Esophagus squamous epithelium (tissue), 5 donors: ENCODE measurements at regions not wholly inside any gene's neighbourhood (a gene's known extent, or its start where the extent isn't known, plus 50 kb on each side); places are given as distances from the start of the nearest gene placed in this dataset.
"Not testable (repeated sequence)": the region's sequence is repeated elsewhere in the genome, so short reads cannot be mapped to it uniquely, and the experiment has no call there.

Source experiments
- DNase-seq: peaks from one replicate; lab custom pipeline; 2025; lab: John Stamatoyannopoulos, UW
- H3K27ac ChIP-seq, 4 donors: fragments of 200-600 bp; sonication (generic); one replicate each; pipeline ENCODE4 v1.5.1; 2016 to 2019; ENCODE audit warnings: mild to moderate bottlenecking in 1 of 4
- H3K27me3 ChIP-seq, 4 donors: fragments of 200-600 bp; sonication (generic); 1 replicate in 3 of 4; 2 replicates in 1 of 4; pipeline versions ENCODE4 v1.5.1 to v1.6.0; 2017 to 2021; ENCODE audit warnings: antibody characterized with exemption in 1 of 4
- H3K36me3 ChIP-seq, 3 donors: fragments of 200-600 bp; sonication (generic); one replicate each; pipeline ENCODE4 v1.5.1; 2016 to 2019
- H3K4me1 ChIP-seq, 3 donors: fragments of 200-600 bp; sonication (generic); one replicate each; pipeline ENCODE4 v1.5.1; 2017 to 2019
- H3K4me3 ChIP-seq, 4 donors: fragments of 200-600 bp; sonication (generic); 1 replicate in 3 of 4; 2 replicates in 1 of 4; pipeline ENCODE4 v1.5.1; 2016 to 2019; ENCODE audit warnings: mild to moderate bottlenecking in 2 of 4, moderate library complexity in 1 of 4
- H3K9me3 ChIP-seq, 3 donors: fragments of 200-600 bp; sonication (generic); one replicate each; pipeline ENCODE4 v1.5.1; 2016 to 2019
- POLR2A ChIP-seq, 4 donors: fragments of 450-650 bp; IDR thresholded peaks; one replicate each; pipeline ENCODE4 v1.6.1; 2017; ENCODE audit warnings: antibody characterized with exemption in 4 of 4, mild to moderate bottlenecking in 4 of 4, moderate library complexity in 3 of 4
- WGBS, 2 donors: methylation state at CpG; one replicate each; pipeline ENCODE4 v1.1.5; 2018; 5-methylcytosine and 5-hydroxymethylcytosine counted together
- intact Hi-C: fragments of 100-400 bp; cut with DNase I; formaldehyde crosslinking; loops from one replicate; pipeline ENCODE4 v1.15.0; 2022
- TF ChIP-seq, protein P1 (sequence below), 6 experiments: fragments of 450-650 bp in 4 of 6; fragments of 200-600 bp in 2 of 6; sonication (generic) in 2 of 6; IDR thresholded peaks; one replicate each; pipeline ENCODE4 v1.5.1; 2016 to 2019; ENCODE audit warnings: antibody characterized with exemption in 6 of 6, mild to moderate bottlenecking in 4 of 6, moderate library complexity in 4 of 6
- donor health status: DM: yes; HTN: yes; CAD: no.

DNA sequence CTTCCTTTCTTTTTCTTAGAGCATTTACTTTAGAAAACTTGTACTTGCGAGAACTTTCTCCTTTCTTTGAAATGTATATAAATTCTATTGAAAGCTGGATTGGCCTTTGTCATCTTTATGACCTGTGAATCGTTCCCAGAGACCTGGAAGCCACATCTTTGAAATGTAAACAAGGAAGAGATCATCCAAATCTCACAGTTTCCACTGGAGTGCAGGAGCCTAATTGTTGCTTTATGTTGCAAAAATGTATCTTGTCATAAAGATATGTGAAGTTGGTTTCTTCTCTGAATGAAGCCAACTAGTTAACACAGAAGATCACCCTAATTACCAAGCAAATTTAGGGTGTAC, 1101.8 kb downstream of the TAF11L14 start:
- 47 to 55% methylated on average over 2 of the region's 2 CpGs for WGBS, 2 donors
- Histone ChIP-seq H3K9me3 (no peaks in the 10 kb centered on the region), H3K4me3 (no peak overlapping the region), H3K27ac (no peak overlapping the region), H3K4me1 (no peaks in the 10 kb centered on the region), H3K27me3 (no peaks in the 10 kb centered on the region), H3K36me3 (no peaks in the 10 kb centered on the region)
- TF ChIP-seq, protein P1, sequence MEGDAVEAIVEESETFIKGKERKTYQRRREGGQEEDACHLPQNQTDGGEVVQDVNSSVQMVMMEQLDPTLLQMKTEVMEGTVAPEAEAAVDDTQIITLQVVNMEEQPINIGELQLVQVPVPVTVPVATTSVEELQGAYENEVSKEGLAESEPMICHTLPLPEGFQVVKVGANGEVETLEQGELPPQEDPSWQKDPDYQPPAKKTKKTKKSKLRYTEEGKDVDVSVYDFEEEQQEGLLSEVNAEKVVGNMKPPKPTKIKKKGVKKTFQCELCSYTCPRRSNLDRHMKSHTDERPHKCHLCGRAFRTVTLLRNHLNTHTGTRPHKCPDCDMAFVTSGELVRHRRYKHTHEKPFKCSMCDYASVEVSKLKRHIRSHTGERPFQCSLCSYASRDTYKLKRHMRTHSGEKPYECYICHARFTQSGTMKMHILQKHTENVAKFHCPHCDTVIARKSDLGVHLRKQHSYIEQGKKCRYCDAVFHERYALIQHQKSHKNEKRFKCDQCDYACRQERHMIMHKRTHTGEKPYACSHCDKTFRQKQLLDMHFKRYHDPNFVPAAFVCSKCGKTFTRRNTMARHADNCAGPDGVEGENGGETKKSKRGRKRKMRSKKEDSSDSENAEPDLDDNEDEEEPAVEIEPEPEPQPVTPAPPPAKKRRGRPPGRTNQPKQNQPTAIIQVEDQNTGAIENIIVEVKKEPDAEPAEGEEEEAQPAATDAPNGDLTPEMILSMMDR (IDR thresholded peaks at IDR 0.05), result no peak
- intact Hi-C loops, result no loop called here
- DNase-seq, result no peak

DNA sequence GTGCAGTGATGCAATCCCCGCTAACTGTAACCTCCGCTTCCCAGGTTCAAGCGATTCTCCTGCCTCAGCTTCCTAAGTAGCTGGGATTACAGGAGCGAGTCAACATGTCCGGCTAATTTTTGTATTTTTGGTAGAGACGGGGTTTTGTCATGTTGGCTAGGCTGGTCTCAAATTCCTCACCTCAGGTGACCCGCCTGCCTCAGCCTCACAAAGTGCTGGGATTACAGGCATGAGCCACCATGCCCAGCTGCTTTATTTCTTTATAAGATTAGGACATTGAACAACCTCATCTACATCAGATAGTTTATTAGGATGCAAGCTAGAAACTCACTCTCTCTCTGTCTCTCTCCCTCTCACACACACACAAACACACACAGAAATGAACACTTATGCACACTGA, 1102.5 kb downstream of the TAF11L14 start:
- DNase-seq, H3K9me3 ChIP-seq, H3K27me3 ChIP-seq, H3K4me1 ChIP-seq, H3K27ac ChIP-seq, intact Hi-C loops, H3K36me3 ChIP-seq, H3K4me3 ChIP-seq: not testable (repeated sequence)
- 79 to 84% methylated on average over 7 of the region's 7 CpGs for WGBS, 2 donors

DNA sequence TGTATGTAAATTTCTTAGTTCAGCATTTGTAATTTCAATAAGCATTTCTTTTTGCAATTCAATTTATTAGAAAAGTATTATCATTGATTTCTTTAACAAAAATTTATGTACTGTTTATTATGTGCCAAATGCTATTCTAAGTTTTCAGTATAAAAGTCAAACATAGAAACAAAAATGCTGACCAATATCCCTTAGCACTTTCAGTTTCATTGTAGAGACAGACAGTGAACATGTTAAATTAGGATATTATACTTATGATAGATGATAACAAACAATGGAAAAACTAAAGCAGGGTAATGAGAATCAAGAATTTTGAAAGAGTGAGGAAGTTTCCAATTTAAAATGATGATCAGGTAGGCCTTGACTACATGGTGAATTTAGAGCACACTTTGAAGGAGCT, 1106.0 kb downstream of the TAF11L14 start:
- Histone ChIP-seq H3K4me3 (no peak overlapping the region), H3K27ac (no peak overlapping the region), H3K4me1 (peaks cover 0 to 11% (median 0%) of the 10 kb centered on the region in 3 donors), H3K27me3 (no peaks in the 10 kb centered on the region), H3K36me3 (no peaks in the 10 kb centered on the region), H3K9me3 (no peaks in the 10 kb centered on the region)
- DNase-seq, result no peak
- intact Hi-C loops, result no loop called here
- TF ChIP-seq, protein P1 (IDR thresholded peaks at IDR 0.05), result no peak
- TF ChIP-seq POLR2A (IDR thresholded peaks at IDR 0.05), result no peak

DNA sequence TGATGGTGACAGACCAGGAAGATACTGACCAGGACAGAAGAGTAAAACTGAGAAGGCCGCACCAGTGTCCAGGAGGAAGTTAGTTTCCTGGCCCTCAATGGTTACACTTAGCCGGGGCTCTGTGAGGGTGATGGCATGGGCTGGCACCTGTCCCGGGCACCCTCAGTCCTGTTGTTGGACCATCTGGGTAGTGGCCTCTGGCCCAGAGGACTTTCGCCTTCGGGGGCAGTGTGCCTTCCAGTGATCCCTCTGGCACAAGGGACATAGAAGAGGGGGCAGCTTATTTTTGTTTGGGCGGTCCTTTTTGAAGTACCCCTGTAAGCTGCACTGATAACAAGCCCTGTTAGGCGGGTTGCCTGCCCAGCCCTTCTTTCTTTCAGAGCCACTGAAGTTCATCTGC, 1108.6 kb downstream of the TAF11L14 start:
- TF ChIP-seq, protein P1 (IDR thresholded peaks at IDR 0.05), result no peak
- no peak for TF ChIP-seq POLR2A (IDR thresholded peaks at IDR 0.05)
- Histone ChIP-seq H3K9me3 (no peaks in the 10 kb centered on the region), H3K4me1 (peaks cover 0 to 15% (median 0%) of the 10 kb centered on the region in 3 donors), H3K36me3 (no peaks in the 10 kb centered on the region), H3K27ac (no peak overlapping the region), H3K4me3 (no peak overlapping the region), H3K27me3 (no peaks in the 10 kb centered on the region)
- intact Hi-C loops, result no loop called here
- no peak for DNase-seq
- 79 to 85% methylated on average over 4 to 5 of the region's 7 CpGs for WGBS, 2 donors

DNA sequence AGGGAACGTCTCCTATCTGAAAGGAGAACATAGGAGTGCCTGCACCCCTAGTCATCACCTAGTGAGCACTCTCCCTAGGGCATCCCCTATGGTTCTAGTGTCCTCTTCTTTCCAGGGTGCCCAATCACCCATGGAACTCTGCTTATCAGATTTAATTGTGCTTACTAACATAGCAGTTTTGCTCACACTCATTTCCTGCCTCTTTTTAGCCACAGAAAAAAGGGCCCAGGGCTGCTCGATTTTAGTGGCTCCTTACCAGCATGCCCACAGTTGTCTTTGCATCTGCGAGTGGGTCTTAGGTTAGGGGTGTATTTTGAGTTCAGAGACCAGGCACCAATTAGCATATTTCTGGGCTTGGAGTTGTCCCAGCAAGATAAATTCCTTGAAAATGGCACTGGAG, 1110.2 kb downstream of the TAF11L14 start:
- DNase-seq, result no peak
- Histone ChIP-seq H3K36me3 (no peaks in the 10 kb centered on the region), H3K27me3 (no peaks in the 10 kb centered on the region), H3K9me3 (no peaks in the 10 kb centered on the region), H3K4me3 (peak overlapping the region in 2 of 4 donors; percentile 47 to 68), H3K4me1 (peaks cover 0 to 15% (median 0%) of the 10 kb centered on the region in 3 donors), H3K27ac (no peak overlapping the region)
- intact Hi-C loops, result no loop called here
- no peak for TF ChIP-seq POLR2A (IDR thresholded peaks at IDR 0.05)
- WGBS, 2 donors, result 77 to 82% methylated on average over 3 of the region's 3 CpGs

DNA sequence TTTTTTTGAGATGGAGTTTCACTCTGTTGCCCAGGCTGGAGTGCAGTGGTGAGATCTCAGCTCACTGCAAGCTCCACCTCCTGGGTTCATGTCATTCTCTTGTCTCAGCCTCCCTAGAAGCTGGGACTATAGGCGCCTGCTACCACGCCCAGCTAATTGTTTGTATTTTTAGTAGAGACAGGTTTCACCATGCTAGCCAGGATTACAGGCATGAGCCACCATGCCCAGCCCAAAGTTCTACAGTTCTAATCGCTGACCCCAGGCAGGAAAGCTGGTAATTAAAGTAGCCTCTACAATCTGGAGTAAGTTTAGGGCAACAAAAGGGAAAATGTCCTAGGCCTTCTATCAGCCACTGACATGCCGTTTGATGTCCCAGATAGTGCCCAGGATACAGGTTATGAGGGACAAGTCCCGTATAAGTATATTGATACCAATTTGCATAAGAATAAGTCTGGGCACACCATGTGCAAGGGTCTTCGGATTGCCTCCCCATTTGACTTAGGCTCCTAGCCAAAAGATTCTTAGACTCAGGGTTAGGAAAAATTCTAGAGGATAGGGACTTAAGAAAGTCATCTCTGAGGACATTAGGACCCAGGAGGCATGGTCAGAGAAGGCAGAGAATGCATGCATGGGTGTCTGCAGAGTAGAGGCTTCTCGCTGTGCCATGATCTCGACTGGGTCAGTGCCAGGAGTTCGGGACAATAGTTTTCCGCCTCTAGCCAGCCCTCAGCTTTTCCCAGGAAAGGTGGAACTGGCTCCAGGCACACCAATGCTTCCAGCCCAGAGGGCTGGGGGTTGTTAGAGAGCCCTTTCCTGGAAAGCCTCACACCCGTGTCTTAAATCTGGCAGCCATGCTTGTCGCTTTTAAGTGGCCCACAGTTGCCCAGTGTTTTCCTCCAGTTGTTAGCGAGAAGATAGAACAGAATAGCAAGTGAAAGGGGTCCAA, 1111.1 kb downstream of the TAF11L14 start:
- TF ChIP-seq, protein P1 (IDR thresholded peaks at IDR 0.05), result no peak
- peak in 1 of 4 donors; percentile 8 for TF ChIP-seq POLR2A (IDR thresholded peaks at IDR 0.05)
- Histone ChIP-seq H3K27me3 (no peaks in the 10 kb centered on the region), H3K9me3 (no peaks in the 10 kb centered on the region), H3K4me3 (peak overlapping the region; percentile 30 to 68 (median 45)), H3K27ac (peak overlapping the region; percentile 27 to 72 (median 56)), H3K4me1 (peaks cover 0 to 15% (median 0%) of the 10 kb centered on the region in 3 donors), H3K36me3 (no peaks in the 10 kb centered on the region)
- no peak for DNase-seq
- intact Hi-C loops, result no loop called here
- WGBS, 2 donors, result 56 to 57% methylated on average over 10 to 11 of the region's 13 CpGs
